ENCODE measurements at regions not wholly inside any gene's neighbourhood (a gene's known extent, or its start where the extent isn't known, plus 50 kb on each side); places are given as distances from the start of the nearest gene placed in this dataset.

DNA sequence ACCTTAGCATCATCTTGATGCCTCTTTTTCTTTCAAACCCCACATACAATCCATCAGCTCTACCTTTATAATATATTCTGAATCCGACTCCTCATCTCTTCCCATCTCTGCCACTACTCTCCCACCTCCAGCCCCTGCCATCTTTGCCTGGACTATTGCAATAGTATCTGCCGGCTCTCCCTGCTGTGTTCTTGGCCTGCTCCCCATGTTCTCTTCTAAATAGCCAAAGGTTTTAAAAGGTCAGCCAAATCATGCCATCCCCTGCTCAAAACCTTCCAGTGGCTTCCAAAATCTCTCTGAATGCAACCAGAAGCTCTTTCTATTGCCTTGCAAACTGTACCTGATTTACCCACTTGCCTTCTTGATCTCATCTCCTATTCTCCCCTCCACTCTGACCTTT lies 266.0 kb downstream of the PTTG2 start:
- Histone ChIP-seq H3K4me3 (no peak overlapping the region), H3K9me3 (no peaks in the 10 kb centered on the region), H3K27ac (no peak overlapping the region), H3K36me3 (no peaks in the 10 kb centered on the region), H3K27me3 (replicated peaks; ENCODE audit: insufficient read depth) (no peaks in the 10 kb centered on the region), H3K4me1 (ENCODE audit: control insufficient read depth in 1 of 2, low read depth in 2 of 2) (peaks cover 16 to 23% of the 10 kb centered on the region in 2 donors)
- DNase-seq (ENCODE audit: low spot score) (no peak), ATAC-seq (ENCODE audit: insufficient number of reproducible peaks, low FRiP score, low read depth) (no peak)
- TF ChIP-seq, protein P1, sequence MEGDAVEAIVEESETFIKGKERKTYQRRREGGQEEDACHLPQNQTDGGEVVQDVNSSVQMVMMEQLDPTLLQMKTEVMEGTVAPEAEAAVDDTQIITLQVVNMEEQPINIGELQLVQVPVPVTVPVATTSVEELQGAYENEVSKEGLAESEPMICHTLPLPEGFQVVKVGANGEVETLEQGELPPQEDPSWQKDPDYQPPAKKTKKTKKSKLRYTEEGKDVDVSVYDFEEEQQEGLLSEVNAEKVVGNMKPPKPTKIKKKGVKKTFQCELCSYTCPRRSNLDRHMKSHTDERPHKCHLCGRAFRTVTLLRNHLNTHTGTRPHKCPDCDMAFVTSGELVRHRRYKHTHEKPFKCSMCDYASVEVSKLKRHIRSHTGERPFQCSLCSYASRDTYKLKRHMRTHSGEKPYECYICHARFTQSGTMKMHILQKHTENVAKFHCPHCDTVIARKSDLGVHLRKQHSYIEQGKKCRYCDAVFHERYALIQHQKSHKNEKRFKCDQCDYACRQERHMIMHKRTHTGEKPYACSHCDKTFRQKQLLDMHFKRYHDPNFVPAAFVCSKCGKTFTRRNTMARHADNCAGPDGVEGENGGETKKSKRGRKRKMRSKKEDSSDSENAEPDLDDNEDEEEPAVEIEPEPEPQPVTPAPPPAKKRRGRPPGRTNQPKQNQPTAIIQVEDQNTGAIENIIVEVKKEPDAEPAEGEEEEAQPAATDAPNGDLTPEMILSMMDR (IDR thresholded peaks at IDR 0.05), result no peak

DNA sequence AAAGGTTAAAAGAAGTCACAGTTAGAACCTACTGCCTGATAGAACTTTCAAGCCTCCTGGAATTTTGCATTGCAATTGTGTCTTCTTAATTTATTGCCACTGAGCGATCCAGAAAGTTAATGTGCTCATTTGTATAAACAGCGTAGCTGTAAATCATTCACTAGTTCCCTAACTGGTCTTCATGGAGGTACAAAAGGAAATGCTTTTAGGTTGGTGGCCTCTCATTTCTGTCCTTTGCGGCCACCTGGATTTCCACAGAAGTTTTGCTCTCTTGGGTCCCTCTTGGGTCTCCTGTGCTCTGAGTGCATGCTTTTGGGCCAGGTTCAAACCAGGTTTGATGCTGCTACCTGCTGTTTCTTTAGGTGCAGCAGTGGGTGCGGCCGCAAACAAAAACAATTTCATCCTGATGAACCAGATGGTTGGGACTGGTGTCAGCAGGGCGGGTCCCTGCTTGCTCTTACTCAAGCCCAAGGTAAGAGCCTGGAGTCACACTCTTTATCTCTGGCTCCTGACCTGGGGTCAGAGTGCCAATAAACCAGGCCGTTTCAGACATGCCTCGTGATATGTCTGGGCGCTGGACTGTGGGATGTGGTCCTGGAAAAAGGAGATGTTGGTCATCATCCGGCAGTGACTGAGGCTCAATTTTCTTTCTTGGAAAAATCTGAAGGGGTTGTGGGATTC lies 270.1 kb downstream of the PTTG2 start:
- Histone ChIP-seq H3K9me3 (no peaks in the 10 kb centered on the region), H3K27me3 (replicated peaks; ENCODE audit: insufficient read depth) (no peaks in the 10 kb centered on the region), H3K4me3 (no peak overlapping the region), H3K4me1 (ENCODE audit: control insufficient read depth in 1 of 2, low read depth in 2 of 2) (peaks cover 0 to 11% of the 10 kb centered on the region in 2 donors), H3K27ac (no peak overlapping the region), H3K36me3 (no peaks in the 10 kb centered on the region)
- TF ChIP-seq, protein P1 (IDR thresholded peaks at IDR 0.05), result no peak
- ATAC-seq (ENCODE audit: insufficient number of reproducible peaks, low FRiP score, low read depth) (no peak), DNase-seq (ENCODE audit: low spot score) (no peak)

DNA sequence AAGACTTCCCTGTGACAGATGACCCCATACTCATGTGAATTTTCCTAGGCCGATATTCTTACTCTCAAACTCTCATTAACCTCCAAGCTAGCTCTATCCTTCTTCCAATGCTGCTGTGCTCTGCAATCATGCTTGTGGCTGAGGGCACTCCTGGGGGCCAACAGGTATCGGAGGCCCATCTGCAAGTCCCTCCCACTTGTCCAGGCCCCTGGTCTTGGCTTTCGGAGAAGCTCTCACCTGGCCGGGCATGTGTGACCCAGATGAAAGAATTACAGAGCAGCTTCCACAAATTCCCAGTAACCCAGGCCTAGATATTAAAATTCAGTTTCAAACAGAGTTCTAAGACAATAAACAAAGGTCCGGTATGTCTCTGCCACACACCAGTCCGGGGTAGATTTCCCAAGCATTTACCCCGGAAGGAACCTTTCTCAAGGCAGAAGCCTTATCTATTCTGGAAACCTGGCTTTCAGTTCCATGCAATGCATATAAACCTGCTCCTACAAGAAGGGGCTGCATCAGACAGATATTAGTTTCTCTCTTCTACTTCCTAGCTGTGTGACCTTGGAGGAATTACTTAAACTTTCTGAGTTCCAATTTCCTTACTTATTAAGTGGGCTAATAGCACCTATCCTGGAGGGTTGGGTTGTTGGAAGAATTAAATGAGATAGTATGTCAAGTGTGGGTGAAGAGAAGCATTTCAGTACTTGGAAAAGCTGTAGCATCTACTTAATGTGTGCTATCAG lies 270.8 kb downstream of the PTTG2 start:
- Histone ChIP-seq H3K4me3 (no peak overlapping the region), H3K36me3 (no peaks in the 10 kb centered on the region), H3K9me3 (no peaks in the 10 kb centered on the region), H3K4me1 (ENCODE audit: control insufficient read depth in 1 of 2, low read depth in 2 of 2) (peaks cover 2 to 18% of the 10 kb centered on the region in 2 donors), H3K27me3 (replicated peaks; ENCODE audit: insufficient read depth) (no peaks in the 10 kb centered on the region), H3K27ac (no peak overlapping the region)
- TF ChIP-seq, protein P1 (IDR thresholded peaks at IDR 0.05), result no peak
- ATAC-seq (ENCODE audit: insufficient number of reproducible peaks, low FRiP score, low read depth) (no peak), DNase-seq (ENCODE audit: low spot score) (no peak)

DNA sequence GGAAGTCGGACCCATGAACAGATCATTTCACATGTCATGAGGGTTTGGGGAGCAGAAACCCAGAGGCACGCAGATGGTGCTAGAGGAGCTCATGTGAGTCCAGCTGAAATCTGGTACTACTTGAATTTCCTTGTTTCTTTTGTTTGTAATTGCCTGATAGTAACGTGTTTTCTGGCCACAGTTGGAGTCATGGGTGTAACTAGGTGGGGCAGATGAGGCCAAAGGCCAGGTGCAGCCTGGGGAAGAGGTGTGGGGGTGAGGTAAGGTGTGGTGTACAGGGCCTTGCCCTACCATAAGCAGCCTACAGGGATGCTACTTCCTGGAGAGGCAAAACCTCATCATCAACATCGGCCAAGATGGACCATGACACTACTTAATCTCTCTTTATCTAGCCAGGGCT lies 271.4 kb downstream of the PTTG2 start:
- Histone ChIP-seq H3K9me3 (no peaks in the 10 kb centered on the region), H3K4me1 (ENCODE audit: control insufficient read depth in 1 of 2, low read depth in 2 of 2) (peaks cover 6 to 25% of the 10 kb centered on the region in 2 donors), H3K4me3 (no peak overlapping the region), H3K36me3 (no peaks in the 10 kb centered on the region), H3K27me3 (replicated peaks; ENCODE audit: insufficient read depth) (no peaks in the 10 kb centered on the region), H3K27ac (no peak overlapping the region)
- TF ChIP-seq, protein P1 (IDR thresholded peaks at IDR 0.05), result no peak
- ATAC-seq (ENCODE audit: insufficient number of reproducible peaks, low FRiP score, low read depth) (no peak), DNase-seq (ENCODE audit: low spot score) (no peak)

DNA sequence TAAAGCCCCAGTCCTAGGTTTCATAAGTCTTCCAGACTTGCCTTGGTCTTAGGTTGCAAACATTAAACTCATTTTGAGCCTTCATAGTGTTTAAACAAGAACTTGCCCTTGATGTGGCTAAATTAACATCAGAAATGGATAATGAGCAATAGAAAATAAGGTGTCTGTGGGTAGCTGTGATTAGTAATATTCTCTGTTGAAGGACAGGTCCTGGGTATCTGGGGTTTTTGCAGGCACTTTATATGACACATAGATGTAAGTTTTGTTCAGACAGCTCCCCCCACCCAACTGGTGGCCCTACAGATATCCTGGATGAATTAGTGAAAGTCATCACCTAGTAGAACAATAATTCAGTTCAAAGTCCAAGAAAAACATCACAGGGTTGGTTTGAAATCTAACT lies 272.5 kb downstream of the PTTG2 start:
- Histone ChIP-seq H3K27ac (no peak overlapping the region), H3K9me3 (no peaks in the 10 kb centered on the region), H3K36me3 (no peaks in the 10 kb centered on the region), H3K4me1 (ENCODE audit: control insufficient read depth in 1 of 2, low read depth in 2 of 2) (peaks cover 9 to 34% of the 10 kb centered on the region in 2 donors), H3K27me3 (replicated peaks; ENCODE audit: insufficient read depth) (no peaks in the 10 kb centered on the region), H3K4me3 (no peak overlapping the region)
- DNase-seq (ENCODE audit: low spot score) (no peak), ATAC-seq (ENCODE audit: insufficient number of reproducible peaks, low FRiP score, low read depth) (no peak)
- TF ChIP-seq, protein P1 (IDR thresholded peaks at IDR 0.05), result no peak
